Liver (tissue), 8 donors: ENCODE measurements at regions not wholly inside any gene's neighbourhood (a gene's known extent, or its start where the extent isn't known, plus 50 kb on each side); places are given as distances from the start of the nearest gene placed in this dataset.

Source experiments
- DNase-seq: peaks from one replicate; pipeline ENCODE4 v3.0.0-alpha.2; 2017; ENCODE audit warnings: low spot score
- H3K27ac ChIP-seq, 2 donors: one replicate each; pipeline ENCODE4 v1.7.0; 2013; ENCODE audit warnings: inconsistent platforms in 2 of 2, low read length in 2 of 2, control low read depth in 1 of 2, low read depth in 1 of 2, mild to moderate bottlenecking in 1 of 2
- H3K27me3 ChIP-seq, 4 donors: one replicate each; pipeline versions ENCODE4 v1.6.1 to v1.7.0; 2013; ENCODE audit warnings: low read length in 3 of 4, inconsistent platforms in 1 of 4, mild to moderate bottlenecking in 1 of 4, moderate library complexity in 1 of 4; ENCODE audit not compliant: control insufficient read depth in 4 of 4, insufficient read depth in 4 of 4
- H3K36me3 ChIP-seq, 4 donors: one replicate each; pipeline versions ENCODE4 v1.6.1 to v1.7.0; 2013; ENCODE audit warnings: low read length in 3 of 4, mild to moderate bottlenecking in 3 of 4, low read depth in 1 of 4, moderate library complexity in 1 of 4; ENCODE audit not compliant: control insufficient read depth in 4 of 4, insufficient read depth in 3 of 4
- H3K4me1 ChIP-seq, 4 donors: one replicate each; pipeline versions ENCODE4 v1.6.1 to v1.7.0; 2013; ENCODE audit warnings: low read length in 3 of 4, mild to moderate bottlenecking in 3 of 4, moderate library complexity in 1 of 4; ENCODE audit not compliant: control insufficient read depth in 4 of 4, insufficient read depth in 4 of 4
- H3K4me3 ChIP-seq, 3 donors: one replicate each; pipeline versions ENCODE4 v1.6.1 to v1.7.0; 2013; ENCODE audit warnings: low read length in 3 of 3, control low read depth in 1 of 3, low read depth in 1 of 3, mild to moderate bottlenecking in 1 of 3
- H3K9ac ChIP-seq, 2 donors: one replicate each; pipeline ENCODE4 v1.7.0; 2013; ENCODE audit warnings: low read length in 2 of 2, mild to moderate bottlenecking in 2 of 2, moderate library complexity in 2 of 2, control low read depth in 1 of 2, low read depth in 1 of 2
- H3K9me3 ChIP-seq, 4 donors: one replicate each; pipeline versions ENCODE4 v1.6.1 to v1.7.0; 2013; ENCODE audit warnings: low read length in 3 of 4; ENCODE audit not compliant: control insufficient read depth in 4 of 4
- ATF3 ChIP-seq: IDR thresholded peaks from 2 replicates; pipeline ENCODE4 v1.6.1; 2016; ENCODE audit warnings: antibody characterized with exemption
- CTCF ChIP-seq: fragments of 150-350 bp; IDR thresholded peaks from 2 replicates; pipeline ENCODE4 v1.5.1; 2017; ENCODE audit warnings: improper control_type of control experiment, low read depth, low read length; ENCODE audit not compliant: missing input control
- EGR1 ChIP-seq, 2 donors: IDR thresholded peaks; 2 replicates each; pipeline ENCODE4 v1.6.1; 2016 to 2018; ENCODE audit warnings: antibody characterized with exemption in 2 of 2, low read depth in 2 of 2
- FOXA1 ChIP-seq: IDR thresholded peaks from 2 replicates; pipeline ENCODE4 v1.6.1; 2016; ENCODE audit warnings: antibody characterized with exemption
- FOXA2 ChIP-seq: IDR thresholded peaks from 2 replicates; pipeline ENCODE4 v1.6.1; 2016; ENCODE audit warnings: antibody characterized with exemption
- GABPA ChIP-seq, 2 donors: IDR thresholded peaks in 1 of 2; conservative IDR thresholded peaks in 1 of 2; 2 replicates each; pipeline ENCODE4 v1.6.1; 2016; ENCODE audit warnings: antibody characterized with exemption in 2 of 2, mild to moderate bottlenecking in 1 of 2, moderate library complexity in 1 of 2
- HNF4A ChIP-seq, 2 donors: conservative IDR thresholded peaks; 2 replicates each; pipeline ENCODE4 v1.6.1; 2016; ENCODE audit warnings: antibody characterized with exemption in 2 of 2, mild to moderate bottlenecking in 2 of 2
- HNF4G ChIP-seq: IDR thresholded peaks from 2 replicates; pipeline ENCODE4 v1.6.1; 2016; ENCODE audit warnings: antibody characterized with exemption
- JUND ChIP-seq, 2 donors: IDR thresholded peaks; 2 replicates each; pipeline ENCODE4 v1.6.1; 2016; ENCODE audit warnings: antibody characterized with exemption in 2 of 2
- MAX ChIP-seq: IDR thresholded peaks from 2 replicates; pipeline ENCODE4 v1.6.1; 2016; ENCODE audit warnings: antibody characterized with exemption
- NR2F2 ChIP-seq: IDR thresholded peaks from 2 replicates; pipeline ENCODE4 v1.6.1; 2016; ENCODE audit warnings: antibody characterized with exemption
- RAD21 ChIP-seq, 2 donors: IDR thresholded peaks; 2 replicates each; pipeline ENCODE4 v1.6.1; 2016; ENCODE audit warnings: antibody characterized with exemption in 2 of 2, mild to moderate bottlenecking in 2 of 2
- REST ChIP-seq: IDR thresholded peaks from 2 replicates; pipeline ENCODE4 v1.6.1; 2016; ENCODE audit warnings: antibody characterized with exemption, mild to moderate bottlenecking
- RXRA ChIP-seq, 2 donors: IDR thresholded peaks; 2 replicates each; pipeline ENCODE4 v1.6.1; 2017 to 2018; ENCODE audit warnings: antibody characterized with exemption in 2 of 2, mild to moderate bottlenecking in 1 of 2
- SP1 ChIP-seq: IDR thresholded peaks from 2 replicates; pipeline ENCODE4 v1.6.1; 2018; ENCODE audit warnings: antibody characterized with exemption, mild to moderate bottlenecking
- TAF1 ChIP-seq: conservative IDR thresholded peaks from 2 replicates; pipeline ENCODE4 v1.6.1; 2016; ENCODE audit warnings: antibody characterized with exemption, mild to moderate bottlenecking
- ZBTB33 ChIP-seq: IDR thresholded peaks from 2 replicates; pipeline ENCODE4 v1.6.1; 2016; ENCODE audit warnings: antibody characterized with exemption
- WGBS: extraction: QIAGEN DNeasy Blood & Tissue Kit; methylation state at CpG from one replicate; pipeline ENCODE4 v1.1.7; 2013; 5-methylcytosine and 5-hydroxymethylcytosine counted together
- donor health status: healthy.
- donor health status: healthy.
- donor health status: healthy.
- donor health status: healthy.
- donor health status: healthy.

GRCh38 chr12:127531542-127531941 lies 735.4 kb upstream of the TMEM132C start:
- no peaks in the 10 kb centered on the region for H3K9me3 ChIP-seq
- no peak overlapping the region for H3K9ac ChIP-seq
- H3K4me3 ChIP-seq = no peak overlapping the region
- no peaks in the 10 kb centered on the region for H3K4me1 ChIP-seq
- no peak for DNase-seq
- H3K27ac ChIP-seq = no peak overlapping the region
- TF ChIP-seq TAF1 = no peak
- no peak for TF ChIP-seq RXRA (IDR thresholded peaks at IDR 0.05)
- TF ChIP-seq FOXA1 = no peak
- no peak for TF ChIP-seq HNF4G
- TF ChIP-seq EGR1 (IDR thresholded peaks at IDR 0.05; ENCODE audit: low read depth in 2 of 2) = no peak
- TF ChIP-seq GABPA (IDR thresholded peaks at IDR 0.05 in 1 of 2, conservative IDR thresholded peaks at IDR 0.05 in 1 of 2) = no peak
- TF ChIP-seq ATF3 = no peak
- no peak for TF ChIP-seq FOXA2
- no peak for TF ChIP-seq MAX
- no peak for TF ChIP-seq CTCF
- no peak for TF ChIP-seq RAD21 (IDR thresholded peaks at IDR 0.05)
- no peak for TF ChIP-seq SP1
- H3K36me3 ChIP-seq = no peaks in the 10 kb centered on the region
- 55% methylated on average over 3 of the region's 3 CpGs for WGBS
- peaks cover 0 to 3% (median 0%) of the 10 kb centered on the region in 4 donors for H3K27me3 ChIP-seq

GRCh38 chr12:127533353-127533752 lies 733.6 kb upstream of the TMEM132C start:
- H3K27ac ChIP-seq = no peak overlapping the region
- H3K4me1 ChIP-seq = no peaks in the 10 kb centered on the region
- H3K27me3 ChIP-seq = peaks cover 0 to 3% (median 0%) of the 10 kb centered on the region in 4 donors
- DNase-seq = no peak
- H3K36me3 ChIP-seq = no peaks in the 10 kb centered on the region
- H3K9me3 ChIP-seq = no peaks in the 10 kb centered on the region
- TF ChIP-seq HNF4G (no peak), MAX (no peak), JUND (IDR thresholded peaks at IDR 0.05) (no peak), RAD21 (IDR thresholded peaks at IDR 0.05) (no peak), SP1 (no peak), HNF4A (conservative IDR thresholded peaks at IDR 0.05) (no peak), FOXA2 (no peak), GABPA (IDR thresholded peaks at IDR 0.05 in 1 of 2, conservative IDR thresholded peaks at IDR 0.05 in 1 of 2) (no peak), TAF1 (no peak), ZBTB33 (no peak), FOXA1 (no peak), RXRA (IDR thresholded peaks at IDR 0.05) (no peak), REST (no peak), ATF3 (no peak), NR2F2 (no peak)
- H3K4me3 ChIP-seq = no peak overlapping the region
- H3K9ac ChIP-seq = no peak overlapping the region
